ENCODE measurements at regions not wholly inside any gene's neighbourhood (a gene's known extent, or its start where the extent isn't known, plus 50 kb on each side); places are given as distances from the start of the nearest gene placed in this dataset.
A peak's percentile ranks its signal among the peaks of the same experiment; 100 is the strongest.

DNA sequence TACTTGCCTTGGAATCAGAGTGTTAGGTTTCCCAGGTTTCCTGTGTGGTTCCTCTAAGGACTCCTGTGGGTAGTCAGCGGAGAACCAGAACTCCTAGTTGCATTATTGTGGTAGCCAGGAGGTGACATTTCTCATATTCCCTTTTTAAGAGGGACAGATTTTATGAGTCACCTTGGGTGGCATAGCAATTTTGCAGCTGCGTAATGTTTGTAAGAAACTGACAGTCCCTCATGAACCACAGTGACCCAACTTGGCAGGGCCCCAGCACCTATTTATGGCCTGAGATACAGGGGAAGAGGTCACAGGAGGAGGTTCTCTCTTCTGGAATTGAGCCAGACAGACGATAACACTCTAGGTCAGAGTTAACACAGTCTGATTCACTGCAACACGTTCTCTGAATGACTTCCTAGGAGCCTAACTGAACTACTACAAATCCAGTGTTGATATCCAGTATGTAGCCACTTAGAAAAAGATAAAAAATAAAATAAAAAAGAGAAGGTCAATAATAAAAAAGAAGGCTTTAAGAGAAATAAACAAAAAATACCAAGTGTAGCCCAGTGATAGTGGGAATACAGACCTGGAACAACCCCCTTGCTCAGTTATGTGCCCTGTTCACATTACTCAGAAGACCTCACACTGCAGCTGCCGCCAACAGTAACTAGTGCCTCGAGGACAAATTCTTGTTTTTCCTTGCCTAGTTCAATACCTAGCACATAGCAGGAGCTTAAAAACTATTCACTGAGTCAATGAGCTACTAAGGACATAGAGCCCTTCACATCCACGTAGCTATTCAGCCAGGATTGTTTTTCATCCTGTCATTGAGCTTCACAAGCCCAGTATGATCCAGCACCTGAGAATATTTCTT lies 50.7 kb upstream of the VLDLR start (continued):
- TF ChIP-seq, protein P1, sequence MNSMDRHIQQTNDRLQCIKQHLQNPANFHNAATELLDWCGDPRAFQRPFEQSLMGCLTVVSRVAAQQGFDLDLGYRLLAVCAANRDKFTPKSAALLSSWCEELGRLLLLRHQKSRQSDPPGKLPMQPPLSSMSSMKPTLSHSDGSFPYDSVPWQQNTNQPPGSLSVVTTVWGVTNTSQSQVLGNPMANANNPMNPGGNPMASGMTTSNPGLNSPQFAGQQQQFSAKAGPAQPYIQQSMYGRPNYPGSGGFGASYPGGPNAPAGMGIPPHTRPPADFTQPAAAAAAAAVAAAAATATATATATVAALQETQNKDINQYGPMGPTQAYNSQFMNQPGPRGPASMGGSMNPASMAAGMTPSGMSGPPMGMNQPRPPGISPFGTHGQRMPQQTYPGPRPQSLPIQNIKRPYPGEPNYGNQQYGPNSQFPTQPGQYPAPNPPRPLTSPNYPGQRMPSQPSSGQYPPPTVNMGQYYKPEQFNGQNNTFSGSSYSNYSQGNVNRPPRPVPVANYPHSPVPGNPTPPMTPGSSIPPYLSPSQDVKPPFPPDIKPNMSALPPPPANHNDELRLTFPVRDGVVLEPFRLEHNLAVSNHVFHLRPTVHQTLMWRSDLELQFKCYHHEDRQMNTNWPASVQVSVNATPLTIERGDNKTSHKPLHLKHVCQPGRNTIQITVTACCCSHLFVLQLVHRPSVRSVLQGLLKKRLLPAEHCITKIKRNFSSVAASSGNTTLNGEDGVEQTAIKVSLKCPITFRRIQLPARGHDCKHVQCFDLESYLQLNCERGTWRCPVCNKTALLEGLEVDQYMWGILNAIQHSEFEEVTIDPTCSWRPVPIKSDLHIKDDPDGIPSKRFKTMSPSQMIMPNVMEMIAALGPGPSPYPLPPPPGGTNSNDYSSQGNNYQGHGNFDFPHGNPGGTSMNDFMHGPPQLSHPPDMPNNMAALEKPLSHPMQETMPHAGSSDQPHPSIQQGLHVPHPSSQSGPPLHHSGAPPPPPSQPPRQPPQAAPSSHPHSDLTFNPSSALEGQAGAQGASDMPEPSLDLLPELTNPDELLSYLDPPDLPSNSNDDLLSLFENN (IDR thresholded peaks at IDR 0.05; ENCODE audit: low read depth in 2 of 2, low read length in 2 of 2), result no peak
- TF ChIP-seq FOSL1 (tag; conservative IDR thresholded peaks at IDR 0.05) (peak; percentile 45), MYNN (IDR thresholded peaks at IDR 0.05) (no peak), MYNN (CRISPR knock-in tag; IDR thresholded peaks at IDR 0.05) (no peak), CBFA2T3 (IDR thresholded peaks at IDR 0.05) (peak; percentile 12; the same call in 1 of the 2 replicates), CBFA2T2 (conservative IDR thresholded peaks at IDR 0.05) (0 out of 2 replicates have a peak, but pooled peaks have one; percentile 2), ZNF316 (IDR thresholded peaks at IDR 0.05) (no peak), KLF16 (IDR thresholded peaks at IDR 0.05) (no peak), L3MBTL2 (IDR thresholded peaks at IDR 0.05) (no peak), TAF9B (IDR thresholded peaks at IDR 0.05; ENCODE audit: partially characterized antibody) (no peak), HMG20A (CRISPR knock-in tag; conservative IDR thresholded peaks at IDR 0.05) (no peak)
- TF ChIP-seq, protein P2, sequence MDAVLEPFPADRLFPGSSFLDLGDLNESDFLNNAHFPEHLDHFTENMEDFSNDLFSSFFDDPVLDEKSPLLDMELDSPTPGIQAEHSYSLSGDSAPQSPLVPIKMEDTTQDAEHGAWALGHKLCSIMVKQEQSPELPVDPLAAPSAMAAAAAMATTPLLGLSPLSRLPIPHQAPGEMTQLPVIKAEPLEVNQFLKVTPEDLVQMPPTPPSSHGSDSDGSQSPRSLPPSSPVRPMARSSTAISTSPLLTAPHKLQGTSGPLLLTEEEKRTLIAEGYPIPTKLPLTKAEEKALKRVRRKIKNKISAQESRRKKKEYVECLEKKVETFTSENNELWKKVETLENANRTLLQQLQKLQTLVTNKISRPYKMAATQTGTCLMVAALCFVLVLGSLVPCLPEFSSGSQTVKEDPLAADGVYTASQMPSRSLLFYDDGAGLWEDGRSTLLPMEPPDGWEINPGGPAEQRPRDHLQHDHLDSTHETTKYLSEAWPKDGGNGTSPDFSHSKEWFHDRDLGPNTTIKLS (IDR thresholded peaks at IDR 0.05; ENCODE audit: borderline replicate concordance, low read depth), result no peak
- TF ChIP-seq, protein P3, sequence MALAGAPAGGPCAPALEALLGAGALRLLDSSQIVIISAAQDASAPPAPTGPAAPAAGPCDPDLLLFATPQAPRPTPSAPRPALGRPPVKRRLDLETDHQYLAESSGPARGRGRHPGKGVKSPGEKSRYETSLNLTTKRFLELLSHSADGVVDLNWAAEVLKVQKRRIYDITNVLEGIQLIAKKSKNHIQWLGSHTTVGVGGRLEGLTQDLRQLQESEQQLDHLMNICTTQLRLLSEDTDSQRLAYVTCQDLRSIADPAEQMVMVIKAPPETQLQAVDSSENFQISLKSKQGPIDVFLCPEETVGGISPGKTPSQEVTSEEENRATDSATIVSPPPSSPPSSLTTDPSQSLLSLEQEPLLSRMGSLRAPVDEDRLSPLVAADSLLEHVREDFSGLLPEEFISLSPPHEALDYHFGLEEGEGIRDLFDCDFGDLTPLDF (CRISPR knock-in tag; IDR thresholded peaks at IDR 0.05), result no peak
- TF ChIP-seq, protein P4, sequence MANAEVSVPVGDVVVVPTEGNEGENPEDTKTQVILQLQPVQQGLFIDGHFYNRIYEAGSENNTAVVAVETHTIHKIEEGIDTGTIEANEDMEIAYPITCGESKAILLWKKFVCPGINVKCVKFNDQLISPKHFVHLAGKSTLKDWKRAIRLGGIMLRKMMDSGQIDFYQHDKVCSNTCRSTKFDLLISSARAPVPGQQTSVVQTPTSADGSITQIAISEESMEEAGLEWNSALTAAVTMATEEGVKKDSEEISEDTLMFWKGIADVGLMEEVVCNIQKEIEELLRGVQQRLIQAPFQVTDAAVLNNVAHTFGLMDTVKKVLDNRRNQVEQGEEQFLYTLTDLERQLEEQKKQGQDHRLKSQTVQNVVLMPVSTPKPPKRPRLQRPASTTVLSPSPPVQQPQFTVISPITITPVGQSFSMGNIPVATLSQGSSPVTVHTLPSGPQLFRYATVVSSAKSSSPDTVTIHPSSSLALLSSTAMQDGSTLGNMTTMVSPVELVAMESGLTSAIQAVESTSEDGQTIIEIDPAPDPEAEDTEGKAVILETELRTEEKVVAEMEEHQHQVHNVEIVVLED (CRISPR knock-in tag; IDR thresholded peaks at IDR 0.05), result no peak
- TF ChIP-seq, protein P5, sequence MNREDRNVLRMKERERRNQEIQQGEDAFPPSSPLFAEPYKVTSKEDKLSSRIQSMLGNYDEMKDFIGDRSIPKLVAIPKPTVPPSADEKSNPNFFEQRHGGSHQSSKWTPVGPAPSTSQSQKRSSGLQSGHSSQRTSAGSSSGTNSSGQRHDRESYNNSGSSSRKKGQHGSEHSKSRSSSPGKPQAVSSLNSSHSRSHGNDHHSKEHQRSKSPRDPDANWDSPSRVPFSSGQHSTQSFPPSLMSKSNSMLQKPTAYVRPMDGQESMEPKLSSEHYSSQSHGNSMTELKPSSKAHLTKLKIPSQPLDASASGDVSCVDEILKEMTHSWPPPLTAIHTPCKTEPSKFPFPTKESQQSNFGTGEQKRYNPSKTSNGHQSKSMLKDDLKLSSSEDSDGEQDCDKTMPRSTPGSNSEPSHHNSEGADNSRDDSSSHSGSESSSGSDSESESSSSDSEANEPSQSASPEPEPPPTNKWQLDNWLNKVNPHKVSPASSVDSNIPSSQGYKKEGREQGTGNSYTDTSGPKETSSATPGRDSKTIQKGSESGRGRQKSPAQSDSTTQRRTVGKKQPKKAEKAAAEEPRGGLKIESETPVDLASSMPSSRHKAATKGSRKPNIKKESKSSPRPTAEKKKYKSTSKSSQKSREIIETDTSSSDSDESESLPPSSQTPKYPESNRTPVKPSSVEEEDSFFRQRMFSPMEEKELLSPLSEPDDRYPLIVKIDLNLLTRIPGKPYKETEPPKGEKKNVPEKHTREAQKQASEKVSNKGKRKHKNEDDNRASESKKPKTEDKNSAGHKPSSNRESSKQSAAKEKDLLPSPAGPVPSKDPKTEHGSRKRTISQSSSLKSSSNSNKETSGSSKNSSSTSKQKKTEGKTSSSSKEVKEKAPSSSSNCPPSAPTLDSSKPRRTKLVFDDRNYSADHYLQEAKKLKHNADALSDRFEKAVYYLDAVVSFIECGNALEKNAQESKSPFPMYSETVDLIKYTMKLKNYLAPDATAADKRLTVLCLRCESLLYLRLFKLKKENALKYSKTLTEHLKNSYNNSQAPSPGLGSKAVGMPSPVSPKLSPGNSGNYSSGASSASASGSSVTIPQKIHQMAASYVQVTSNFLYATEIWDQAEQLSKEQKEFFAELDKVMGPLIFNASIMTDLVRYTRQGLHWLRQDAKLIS (CRISPR knock-in tag; IDR thresholded peaks at IDR 0.05), result no peak
